ENCODE measurements at regions not wholly inside any gene's neighbourhood (a gene's known extent, or its start where the extent isn't known, plus 50 kb on each side); places are given as distances from the start of the nearest gene placed in this dataset.

DNA sequence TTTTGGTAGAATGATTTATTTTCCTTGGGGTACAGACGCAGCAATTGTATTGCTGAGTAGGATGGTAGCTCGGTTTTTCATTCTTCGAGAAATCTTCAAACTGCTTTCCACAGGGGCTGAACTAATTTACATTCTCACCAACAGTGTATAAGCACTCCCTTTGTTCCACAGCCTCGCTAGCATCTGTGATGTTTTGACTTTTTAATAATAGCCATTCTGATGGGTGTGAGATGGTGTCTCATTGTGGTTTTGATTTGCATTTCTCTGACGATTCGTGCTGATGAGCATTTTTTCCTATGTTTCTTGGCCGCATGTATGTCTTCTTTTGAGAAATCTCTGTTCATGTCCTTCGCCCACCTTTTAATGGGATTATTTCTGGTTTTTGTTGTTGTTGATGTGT, 54.8 kb upstream of the UQCRFS1 start:
- no peak overlapping the region for H3K27ac Mint-ChIP-seq

DNA sequence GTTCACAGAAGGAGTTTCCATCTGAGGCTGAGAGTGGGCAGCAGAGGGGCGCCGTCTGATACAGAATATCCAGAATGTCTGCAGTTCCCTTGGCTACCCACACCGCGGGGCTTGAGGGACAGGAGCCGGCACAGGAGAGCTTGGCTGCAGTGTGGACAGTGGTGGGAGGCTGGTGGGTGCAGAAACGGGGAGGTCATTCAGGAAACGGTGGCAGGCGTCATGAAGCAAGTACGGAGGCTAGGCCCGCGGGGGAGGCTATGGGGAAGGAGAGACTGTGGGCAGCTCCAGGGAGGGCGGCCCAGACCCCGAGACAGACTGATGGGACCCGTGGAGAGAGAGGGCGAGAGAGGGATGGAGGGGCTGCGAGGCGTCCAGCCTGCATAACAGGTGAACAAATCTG, 55.2 kb upstream of the UQCRFS1 start:
- no peak for DNase-seq (ENCODE audit: low spot score in 2 of 2, unreplicated experiment in 2 of 2)
- no peaks in the 10 kb centered on the region for H3K36me3 Mint-ChIP-seq
- no peaks in the 10 kb centered on the region for H3K4me1 Mint-ChIP-seq
- H3K4me3 Mint-ChIP-seq, result no peak overlapping the region
- TF ChIP-seq, protein P1, sequence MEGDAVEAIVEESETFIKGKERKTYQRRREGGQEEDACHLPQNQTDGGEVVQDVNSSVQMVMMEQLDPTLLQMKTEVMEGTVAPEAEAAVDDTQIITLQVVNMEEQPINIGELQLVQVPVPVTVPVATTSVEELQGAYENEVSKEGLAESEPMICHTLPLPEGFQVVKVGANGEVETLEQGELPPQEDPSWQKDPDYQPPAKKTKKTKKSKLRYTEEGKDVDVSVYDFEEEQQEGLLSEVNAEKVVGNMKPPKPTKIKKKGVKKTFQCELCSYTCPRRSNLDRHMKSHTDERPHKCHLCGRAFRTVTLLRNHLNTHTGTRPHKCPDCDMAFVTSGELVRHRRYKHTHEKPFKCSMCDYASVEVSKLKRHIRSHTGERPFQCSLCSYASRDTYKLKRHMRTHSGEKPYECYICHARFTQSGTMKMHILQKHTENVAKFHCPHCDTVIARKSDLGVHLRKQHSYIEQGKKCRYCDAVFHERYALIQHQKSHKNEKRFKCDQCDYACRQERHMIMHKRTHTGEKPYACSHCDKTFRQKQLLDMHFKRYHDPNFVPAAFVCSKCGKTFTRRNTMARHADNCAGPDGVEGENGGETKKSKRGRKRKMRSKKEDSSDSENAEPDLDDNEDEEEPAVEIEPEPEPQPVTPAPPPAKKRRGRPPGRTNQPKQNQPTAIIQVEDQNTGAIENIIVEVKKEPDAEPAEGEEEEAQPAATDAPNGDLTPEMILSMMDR (IDR thresholded peaks at IDR 0.05; ENCODE audit: unreplicated experiment), result no peak
- H3K27ac Mint-ChIP-seq, result no peak overlapping the region
- peaks cover 52% of the 10 kb centered on the region for H3K27me3 Mint-ChIP-seq (ENCODE audit: low read depth)
- no peaks in the 10 kb centered on the region for H3K9me3 Mint-ChIP-seq

More for the DNA sequence above, 54.8 kb upstream of the UQCRFS1 start:
- Mint-ChIP-seq H3K27me3 (ENCODE audit: low read depth) (peaks cover 50% of the 10 kb centered on the region), H3K36me3 (no peaks in the 10 kb centered on the region), H3K4me1 (no peaks in the 10 kb centered on the region), H3K4me3 (no peak overlapping the region), H3K9me3 (no peaks in the 10 kb centered on the region)
- TF ChIP-seq, protein P1 (IDR thresholded peaks at IDR 0.05; ENCODE audit: unreplicated experiment), result no peak
- no peak for DNase-seq (ENCODE audit: low spot score in 2 of 2, unreplicated experiment in 2 of 2)

DNA sequence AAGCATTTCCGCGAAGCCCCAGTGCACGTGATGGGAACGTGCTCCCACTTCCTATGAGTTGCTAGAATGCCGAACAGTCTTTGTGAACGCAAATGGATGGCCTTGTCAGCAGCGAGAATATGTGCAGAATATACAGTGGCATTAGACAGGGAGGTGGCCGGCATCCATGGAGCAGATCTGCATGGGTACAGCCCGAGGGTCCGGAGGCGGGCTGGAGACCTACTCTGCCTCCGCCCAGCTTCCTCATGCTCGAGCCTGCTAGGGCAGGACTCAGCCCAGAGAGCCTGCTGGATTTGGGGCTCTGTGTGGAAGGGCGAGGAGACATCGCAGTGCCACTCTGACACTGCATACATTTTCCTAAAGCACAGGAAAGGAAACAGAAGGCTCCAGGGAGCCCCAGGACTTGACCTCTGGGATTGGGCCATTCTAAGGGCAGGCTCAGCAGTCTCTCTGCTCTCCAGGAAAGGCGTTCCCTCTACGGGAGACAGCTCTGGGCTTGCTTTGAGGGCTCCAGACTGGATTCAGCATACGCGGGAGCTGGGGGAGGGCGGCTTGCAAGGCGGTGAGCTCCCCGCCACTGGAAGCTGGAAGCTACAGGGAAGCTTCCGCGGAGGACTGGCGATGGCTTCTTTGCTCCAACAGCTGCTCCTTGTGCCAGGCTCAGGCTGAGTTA, 55.9 kb upstream of the UQCRFS1 start:
- H3K9me3 Mint-ChIP-seq, result no peaks in the 10 kb centered on the region
- TF ChIP-seq, protein P1 (IDR thresholded peaks at IDR 0.05; ENCODE audit: unreplicated experiment), result no peak
- H3K27me3 Mint-ChIP-seq (ENCODE audit: low read depth), result peaks cover 49% of the 10 kb centered on the region
- no peaks in the 10 kb centered on the region for H3K4me1 Mint-ChIP-seq
- DNase-seq (ENCODE audit: low spot score in 2 of 2, unreplicated experiment in 2 of 2), result no peak
- no peak overlapping the region for H3K4me3 Mint-ChIP-seq
- H3K36me3 Mint-ChIP-seq, result no peaks in the 10 kb centered on the region
- H3K27ac Mint-ChIP-seq, result no peak overlapping the region

DNA sequence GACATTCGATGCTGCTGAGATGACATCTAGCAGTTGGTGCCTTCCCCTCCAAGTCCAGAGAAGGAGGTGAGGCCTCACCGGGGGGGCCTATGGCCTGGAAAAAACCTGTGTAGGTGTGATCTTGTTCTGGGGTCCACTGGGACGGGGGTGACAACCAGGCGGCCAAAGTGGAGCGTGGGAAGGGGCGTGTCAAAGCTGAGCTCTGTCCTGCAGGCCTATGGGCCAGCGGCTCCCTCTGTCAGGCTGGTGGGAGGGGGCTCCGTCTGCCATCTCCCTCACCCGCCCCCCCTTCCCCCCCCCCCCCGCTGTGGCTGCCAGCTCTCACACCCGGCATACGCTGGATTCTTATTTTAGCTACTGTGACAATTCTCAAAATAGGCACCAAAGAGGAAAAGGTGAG, 56.7 kb upstream of the UQCRFS1 start:
- Mint-ChIP-seq H3K27me3 (ENCODE audit: low read depth) (peaks cover 44% of the 10 kb centered on the region), H3K4me3 (no peak overlapping the region), H3K9me3 (no peaks in the 10 kb centered on the region), H3K36me3 (no peaks in the 10 kb centered on the region), H3K4me1 (no peaks in the 10 kb centered on the region), H3K27ac (no peak overlapping the region)
- TF ChIP-seq, protein P1 (IDR thresholded peaks at IDR 0.05; ENCODE audit: unreplicated experiment), result no peak
- DNase-seq (ENCODE audit: low spot score in 2 of 2, unreplicated experiment in 2 of 2), result no peak

DNA sequence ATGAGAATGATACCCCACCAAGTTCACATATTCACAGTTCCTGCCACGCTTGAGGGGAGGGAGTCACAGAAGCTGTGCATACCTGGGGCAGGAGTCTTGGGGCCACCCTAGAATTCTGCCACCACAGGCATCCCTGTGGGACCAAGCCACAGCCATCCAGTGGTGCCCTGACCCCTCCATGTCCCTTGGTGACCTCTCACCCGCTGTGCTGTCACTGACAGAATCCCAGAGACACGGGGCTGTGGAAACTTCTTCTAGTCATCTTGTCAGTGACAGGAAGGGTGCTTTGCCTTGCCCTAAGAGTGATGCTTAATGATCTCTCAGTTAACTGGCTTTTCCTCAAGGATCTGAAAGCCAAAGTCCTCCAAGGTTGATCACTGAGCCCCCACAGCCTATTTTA, 58.4 kb upstream of the UQCRFS1 start:
- no peaks in the 10 kb centered on the region for H3K4me1 Mint-ChIP-seq
- no peaks in the 10 kb centered on the region for H3K36me3 Mint-ChIP-seq
- H3K27me3 Mint-ChIP-seq (ENCODE audit: low read depth), result peaks cover 43% of the 10 kb centered on the region
- no peak overlapping the region for H3K4me3 Mint-ChIP-seq
- H3K27ac Mint-ChIP-seq, result no peak overlapping the region
- H3K9me3 Mint-ChIP-seq, result no peaks in the 10 kb centered on the region
- TF ChIP-seq, protein P1 (IDR thresholded peaks at IDR 0.05; ENCODE audit: unreplicated experiment), result no peak
- no peak for DNase-seq (ENCODE audit: low spot score in 2 of 2, unreplicated experiment in 2 of 2)

DNA sequence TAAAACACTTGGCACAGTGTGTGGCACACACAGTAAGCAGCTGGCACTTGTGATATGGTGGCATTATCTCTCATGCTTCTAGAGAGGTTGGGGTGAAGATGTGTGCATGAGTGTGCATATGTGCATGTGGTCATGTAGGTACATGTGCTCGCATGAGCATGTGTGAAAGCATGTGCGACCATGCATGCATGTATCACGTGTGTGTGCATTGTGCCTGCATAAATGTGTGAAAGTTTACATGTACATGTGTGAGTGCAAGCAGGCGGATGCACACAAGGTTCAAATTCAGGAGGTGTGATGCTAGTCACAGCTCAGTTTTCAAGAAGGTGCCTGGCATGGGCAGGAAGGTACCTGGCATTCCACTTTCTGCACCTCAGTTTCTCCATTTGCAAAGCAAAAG, 59.0 kb upstream of the UQCRFS1 start:
- no peak overlapping the region for H3K4me3 Mint-ChIP-seq
- TF ChIP-seq, protein P1 (IDR thresholded peaks at IDR 0.05; ENCODE audit: unreplicated experiment), result no peak
- H3K9me3 Mint-ChIP-seq, result no peaks in the 10 kb centered on the region
- no peak for DNase-seq (ENCODE audit: low spot score in 2 of 2, unreplicated experiment in 2 of 2)
- peaks cover 42% of the 10 kb centered on the region for H3K27me3 Mint-ChIP-seq (ENCODE audit: low read depth)
- no peak overlapping the region for H3K27ac Mint-ChIP-seq
- H3K36me3 Mint-ChIP-seq, result no peaks in the 10 kb centered on the region
- no peaks in the 10 kb centered on the region for H3K4me1 Mint-ChIP-seq
